ENCODE measurements at regions not wholly inside any gene's neighbourhood (a gene's known extent, or its start where the extent isn't known, plus 50 kb on each side); places are given as distances from the start of the nearest gene placed in this dataset.

DNA sequence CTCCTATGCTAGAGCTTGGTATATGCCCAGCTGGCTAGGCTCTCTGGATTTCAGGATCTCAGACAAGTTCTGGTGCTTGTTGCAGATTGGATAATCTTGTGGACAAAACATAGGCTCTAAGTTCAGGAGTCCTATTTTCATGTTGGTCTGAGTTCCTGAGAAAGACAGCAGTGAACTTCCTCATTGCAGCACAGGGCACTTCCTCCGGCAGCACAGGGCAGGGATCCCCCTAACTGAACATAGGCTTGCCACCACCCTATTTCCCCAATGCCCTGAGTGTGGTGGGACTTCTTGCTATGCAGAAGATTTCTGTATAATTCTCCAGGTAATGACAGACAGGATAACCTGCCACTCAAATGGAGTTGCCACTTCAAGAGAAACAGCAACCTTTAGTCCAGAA lies 220.1 kb downstream of the PIK3R1 start:
- TF ChIP-seq POLR2AphosphoS5 (IDR thresholded peaks at IDR 0.05) (no peak), EP300 (IDR thresholded peaks at IDR 0.05) (no peak), POLR2A (IDR thresholded peaks at IDR 0.05) (no peak)
- TF ChIP-seq, protein P1, sequence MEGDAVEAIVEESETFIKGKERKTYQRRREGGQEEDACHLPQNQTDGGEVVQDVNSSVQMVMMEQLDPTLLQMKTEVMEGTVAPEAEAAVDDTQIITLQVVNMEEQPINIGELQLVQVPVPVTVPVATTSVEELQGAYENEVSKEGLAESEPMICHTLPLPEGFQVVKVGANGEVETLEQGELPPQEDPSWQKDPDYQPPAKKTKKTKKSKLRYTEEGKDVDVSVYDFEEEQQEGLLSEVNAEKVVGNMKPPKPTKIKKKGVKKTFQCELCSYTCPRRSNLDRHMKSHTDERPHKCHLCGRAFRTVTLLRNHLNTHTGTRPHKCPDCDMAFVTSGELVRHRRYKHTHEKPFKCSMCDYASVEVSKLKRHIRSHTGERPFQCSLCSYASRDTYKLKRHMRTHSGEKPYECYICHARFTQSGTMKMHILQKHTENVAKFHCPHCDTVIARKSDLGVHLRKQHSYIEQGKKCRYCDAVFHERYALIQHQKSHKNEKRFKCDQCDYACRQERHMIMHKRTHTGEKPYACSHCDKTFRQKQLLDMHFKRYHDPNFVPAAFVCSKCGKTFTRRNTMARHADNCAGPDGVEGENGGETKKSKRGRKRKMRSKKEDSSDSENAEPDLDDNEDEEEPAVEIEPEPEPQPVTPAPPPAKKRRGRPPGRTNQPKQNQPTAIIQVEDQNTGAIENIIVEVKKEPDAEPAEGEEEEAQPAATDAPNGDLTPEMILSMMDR (IDR thresholded peaks at IDR 0.05) = no peak
- Histone ChIP-seq H3K4me3 (no peak overlapping the region), H3K27ac (peak overlapping the region in 2 of 4 donors; percentile 7 to 71), H3K4me1 (peaks cover 0 to 19% (median 0%) of the 10 kb centered on the region in 3 donors), H3K9me3 (no peaks in the 10 kb centered on the region), H3K27me3 (no peaks in the 10 kb centered on the region), H3K36me3 (no peaks in the 10 kb centered on the region)
- WGBS, 2 donors (ENCODE audit: low coverage in 1 of 2) = no CpG with 5 or more reads among the region's 1 CpG
- no peak for ATAC-seq

DNA sequence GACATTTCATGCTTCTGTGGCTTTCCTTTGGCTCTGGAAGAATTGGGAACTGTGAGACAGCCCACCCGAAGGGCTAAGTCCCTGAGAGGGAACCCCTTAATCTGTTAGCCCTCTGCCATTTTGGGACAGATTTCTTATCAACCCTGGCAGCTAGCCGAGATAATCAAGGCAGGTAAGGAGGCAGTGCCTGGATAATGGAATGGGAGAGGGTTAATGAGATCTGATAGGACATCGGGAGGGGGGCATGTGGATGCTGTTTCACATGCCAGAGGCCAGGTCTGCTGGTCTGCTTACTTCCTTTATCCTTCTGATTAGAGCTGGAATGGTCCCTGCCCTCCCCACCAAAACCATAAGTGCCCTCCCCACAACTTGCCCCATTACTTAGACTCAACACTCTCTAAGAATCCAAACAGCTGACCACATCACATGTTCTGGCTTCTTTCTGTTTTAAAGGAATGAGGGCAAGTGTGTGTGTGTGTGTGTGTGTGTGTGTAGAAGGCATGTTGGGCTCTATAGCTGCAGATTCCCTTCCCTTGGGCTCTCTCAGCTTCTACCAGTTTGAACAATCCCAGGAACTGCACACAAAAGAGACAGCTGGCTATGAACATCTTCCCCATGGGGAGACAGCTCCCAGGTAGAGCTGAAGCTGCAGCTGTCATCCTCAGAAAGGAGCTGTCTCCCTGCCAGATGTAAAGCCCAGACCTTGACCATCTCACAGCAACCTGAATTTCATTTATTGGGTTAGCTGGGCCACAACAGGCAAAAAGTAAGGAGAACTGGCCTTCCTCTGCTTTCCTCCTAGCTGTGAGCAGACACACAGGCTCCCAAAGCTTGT lies 221.3 kb downstream of the PIK3R1 start:
- H3K27ac ChIP-seq = no peak overlapping the region
- ATAC-seq = no peak
- no peaks in the 10 kb centered on the region for H3K36me3 ChIP-seq
- 86% methylated on average over 3 of the region's 3 CpGs; no CpG with 5 or more reads in 1 of the 2 donors for WGBS, 2 donors (ENCODE audit: low coverage in 1 of 2)
- TF ChIP-seq POLR2AphosphoS5 (IDR thresholded peaks at IDR 0.05) (no peak), POLR2A (IDR thresholded peaks at IDR 0.05) (no peak), EP300 (IDR thresholded peaks at IDR 0.05) (no peak)
- TF ChIP-seq, protein P1 (IDR thresholded peaks at IDR 0.05) = no peak
- no peaks in the 10 kb centered on the region for H3K9me3 ChIP-seq
- H3K4me1 ChIP-seq = peaks cover 0 to 32% (median 0%) of the 10 kb centered on the region in 3 donors
- H3K4me3 ChIP-seq = no peak overlapping the region
- no peaks in the 10 kb centered on the region for H3K27me3 ChIP-seq

DNA sequence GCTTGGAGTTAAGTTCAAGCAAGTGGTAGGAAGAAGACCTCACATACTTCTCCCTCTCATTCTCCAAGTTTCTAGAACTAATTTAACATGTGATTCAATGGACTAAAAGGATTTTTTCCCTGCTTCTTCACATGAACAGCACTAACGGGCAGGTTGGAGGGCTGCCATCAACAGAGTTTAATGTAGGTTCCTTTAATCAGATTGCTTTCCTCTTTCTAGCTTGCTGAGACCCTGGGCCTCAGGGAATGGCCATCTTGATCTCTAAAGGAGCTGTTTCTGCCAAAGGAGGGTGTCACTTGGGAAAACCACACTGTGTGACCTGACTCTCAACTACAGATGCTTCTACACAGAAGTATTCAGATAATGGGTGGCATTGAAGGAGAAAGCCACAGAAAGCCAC lies 223.3 kb downstream of the PIK3R1 start:
- ATAC-seq = no peak
- no peaks in the 10 kb centered on the region for H3K9me3 ChIP-seq
- H3K36me3 ChIP-seq = no peaks in the 10 kb centered on the region
- no peak overlapping the region for H3K4me3 ChIP-seq
- WGBS, 2 donors (ENCODE audit: low coverage in 1 of 2) = 13 to 30% methylated on average over 1 of the region's 1 CpG
- H3K27me3 ChIP-seq = no peaks in the 10 kb centered on the region
- no peak for TF ChIP-seq EP300 (IDR thresholded peaks at IDR 0.05)
- TF ChIP-seq POLR2AphosphoS5 (IDR thresholded peaks at IDR 0.05) = no peak
- H3K4me1 ChIP-seq = peaks cover 0 to 28% (median 0%) of the 10 kb centered on the region in 3 donors
- no peak overlapping the region for H3K27ac ChIP-seq

DNA sequence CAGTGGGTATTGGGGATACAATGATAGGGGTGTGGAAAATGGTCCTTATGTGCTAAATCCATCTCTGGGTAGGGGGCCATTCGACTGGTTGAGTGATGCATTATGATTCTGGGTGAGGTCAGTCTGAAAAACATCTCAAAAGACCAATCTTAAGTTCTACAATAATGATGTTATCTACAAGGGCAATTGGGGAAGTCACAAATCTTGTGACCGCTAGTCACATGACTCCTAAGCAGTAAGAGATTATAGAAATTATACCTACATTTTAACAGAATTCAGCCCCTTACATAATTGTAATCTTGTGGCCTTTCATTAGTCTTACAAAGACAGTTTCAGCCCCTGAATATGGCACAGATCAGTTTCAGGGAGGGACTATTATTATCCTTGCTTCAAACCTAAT lies 224.7 kb downstream of the PIK3R1 start:
- Histone ChIP-seq H3K4me1 (peaks cover 0 to 30% (median 0%) of the 10 kb centered on the region in 3 donors), H3K27ac (no peak overlapping the region), H3K4me3 (no peak overlapping the region), H3K27me3 (no peaks in the 10 kb centered on the region), H3K9me3 (no peaks in the 10 kb centered on the region), H3K36me3 (no peaks in the 10 kb centered on the region)
- WGBS, 2 donors (ENCODE audit: low coverage in 1 of 2) = 94 to 95% methylated on average over 2 of the region's 2 CpGs
- TF ChIP-seq POLR2AphosphoS5 (IDR thresholded peaks at IDR 0.05) (no peak), POLR2A (IDR thresholded peaks at IDR 0.05) (no peak)
- no peak for ATAC-seq

DNA sequence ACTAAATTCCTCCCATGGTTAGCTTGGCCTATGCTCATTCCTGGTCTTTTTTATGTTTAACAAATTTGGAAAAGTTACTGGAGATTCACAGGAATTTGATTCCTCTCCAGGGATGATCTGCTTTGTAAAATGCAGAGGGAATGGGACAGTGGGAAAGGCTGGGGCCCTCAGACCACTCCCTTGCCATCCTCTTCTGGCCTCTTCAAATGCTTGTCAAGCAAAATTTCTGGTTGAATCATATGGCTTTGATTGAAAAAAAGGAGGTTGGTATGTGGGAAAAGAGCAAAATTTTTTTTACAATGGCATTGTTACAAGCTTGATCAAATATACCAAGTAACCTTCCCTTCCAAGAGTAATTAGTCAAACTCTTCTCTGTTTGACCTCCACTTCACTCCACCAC lies 225.1 kb downstream of the PIK3R1 start:
- Histone ChIP-seq H3K36me3 (no peaks in the 10 kb centered on the region), H3K4me1 (peaks cover 0 to 30% (median 0%) of the 10 kb centered on the region in 3 donors), H3K27ac (peak overlapping the region in 1 of 4 donors; percentile 1), H3K27me3 (no peaks in the 10 kb centered on the region), H3K4me3 (no peak overlapping the region), H3K9me3 (no peaks in the 10 kb centered on the region)
- no peak for ATAC-seq
- TF ChIP-seq, protein P1 (IDR thresholded peaks at IDR 0.05) = no peak
- TF ChIP-seq EP300 (IDR thresholded peaks at IDR 0.05) = no peak
- TF ChIP-seq POLR2AphosphoS5 (IDR thresholded peaks at IDR 0.05) = no peak
- no peak for TF ChIP-seq POLR2A (IDR thresholded peaks at IDR 0.05)

Measured in gastroesophageal sphincter (tissue), 4 donors.